ENCODE measurements at regions not wholly inside any gene's neighbourhood (a gene's known extent, or its start where the extent isn't known, plus 50 kb on each side); places are given as distances from the start of the nearest gene placed in this dataset.

DNA sequence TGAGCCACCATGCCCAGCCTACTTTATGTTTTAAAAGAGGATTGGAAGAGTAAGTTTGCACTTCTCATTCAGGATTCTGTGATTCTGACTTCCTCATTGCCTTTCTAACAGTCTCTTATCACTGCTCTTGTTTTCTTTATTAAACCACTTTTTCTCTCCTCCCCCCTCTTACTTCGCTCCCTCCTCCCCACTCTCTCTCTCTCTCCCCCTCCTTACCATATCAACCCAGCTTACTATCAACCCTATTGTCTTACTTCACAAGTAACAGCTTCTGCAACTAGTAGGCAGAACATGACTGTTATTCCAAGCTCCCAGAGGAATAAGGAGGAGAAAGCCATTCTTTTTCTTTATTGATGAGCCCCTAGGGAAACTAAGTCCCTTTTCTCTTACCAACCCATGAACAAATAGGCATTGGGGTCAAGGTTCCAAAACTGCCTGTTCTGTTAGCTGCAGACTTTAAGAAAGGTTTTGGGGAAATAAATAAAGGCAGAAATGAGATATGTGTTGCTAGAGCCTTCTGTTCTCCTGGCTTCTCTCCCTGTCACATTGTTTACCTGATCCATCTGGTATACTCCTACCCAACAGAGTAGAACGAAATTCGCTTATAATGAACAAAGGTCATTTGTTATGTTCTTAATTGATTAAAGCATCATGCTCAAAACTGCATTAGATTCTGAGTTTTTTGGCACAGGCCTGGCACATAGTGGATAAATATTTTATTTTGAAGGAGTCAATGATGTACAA lies 56.4 kb upstream of the RASGRP1 start:
- TF ChIP-seq, protein P1, sequence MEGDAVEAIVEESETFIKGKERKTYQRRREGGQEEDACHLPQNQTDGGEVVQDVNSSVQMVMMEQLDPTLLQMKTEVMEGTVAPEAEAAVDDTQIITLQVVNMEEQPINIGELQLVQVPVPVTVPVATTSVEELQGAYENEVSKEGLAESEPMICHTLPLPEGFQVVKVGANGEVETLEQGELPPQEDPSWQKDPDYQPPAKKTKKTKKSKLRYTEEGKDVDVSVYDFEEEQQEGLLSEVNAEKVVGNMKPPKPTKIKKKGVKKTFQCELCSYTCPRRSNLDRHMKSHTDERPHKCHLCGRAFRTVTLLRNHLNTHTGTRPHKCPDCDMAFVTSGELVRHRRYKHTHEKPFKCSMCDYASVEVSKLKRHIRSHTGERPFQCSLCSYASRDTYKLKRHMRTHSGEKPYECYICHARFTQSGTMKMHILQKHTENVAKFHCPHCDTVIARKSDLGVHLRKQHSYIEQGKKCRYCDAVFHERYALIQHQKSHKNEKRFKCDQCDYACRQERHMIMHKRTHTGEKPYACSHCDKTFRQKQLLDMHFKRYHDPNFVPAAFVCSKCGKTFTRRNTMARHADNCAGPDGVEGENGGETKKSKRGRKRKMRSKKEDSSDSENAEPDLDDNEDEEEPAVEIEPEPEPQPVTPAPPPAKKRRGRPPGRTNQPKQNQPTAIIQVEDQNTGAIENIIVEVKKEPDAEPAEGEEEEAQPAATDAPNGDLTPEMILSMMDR (IDR thresholded peaks at IDR 0.05) = no peak
- no peak for DNase-seq
- no peak overlapping the region for H3K27ac ChIP-seq
- WGBS, 3 donors = 45 to 54% (median 52%) methylated on average over 3 of the region's 3 CpGs
- no peaks in the 10 kb centered on the region for H3K9me3 ChIP-seq
- H3K36me3 ChIP-seq (ENCODE audit: insufficient read depth in 1 of 2, low read depth in 1 of 2) = no peaks in the 10 kb centered on the region
- H3K27me3 ChIP-seq (ENCODE audit: insufficient read depth in 3 of 3, low read length in 2 of 3) = peaks cover 0 to 2% (median 0%) of the 10 kb centered on the region in 3 donors
- H3K4me1 ChIP-seq = no peaks in the 10 kb centered on the region
- no peak overlapping the region for H3K4me3 ChIP-seq
- no peak for ATAC-seq
- intact Hi-C loops (cut with DNase I) = no loop called here

DNA sequence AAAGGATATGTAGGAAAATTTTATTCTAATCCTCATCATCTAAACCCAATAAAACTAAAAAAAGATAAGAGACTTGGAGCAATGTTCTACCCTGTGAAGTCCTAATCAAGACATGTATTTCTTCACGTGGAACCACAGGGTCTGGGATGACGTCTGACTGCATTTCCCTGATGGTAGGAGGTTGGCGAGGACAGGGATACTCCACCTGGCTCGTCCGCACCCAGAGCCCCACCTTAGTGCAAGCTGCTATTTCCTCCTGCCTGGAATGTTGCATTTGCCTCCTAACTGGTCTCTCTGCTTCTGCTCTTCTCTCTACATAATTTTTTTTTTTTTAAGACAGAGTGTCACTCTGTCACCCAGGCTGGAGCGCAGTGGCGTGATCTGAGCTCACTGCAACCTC lies 57.7 kb upstream of the RASGRP1 start:
- peaks cover 0 to 2% (median 0%) of the 10 kb centered on the region in 3 donors for H3K27me3 ChIP-seq (ENCODE audit: insufficient read depth in 3 of 3, low read length in 2 of 3)
- no peak for DNase-seq
- WGBS, 3 donors = 75 to 93% (median 85%) methylated on average over 7 of the region's 7 CpGs
- H3K36me3 ChIP-seq (ENCODE audit: insufficient read depth in 1 of 2, low read depth in 1 of 2) = no peaks in the 10 kb centered on the region
- no peak overlapping the region for H3K27ac ChIP-seq
- no peak for ATAC-seq
- TF ChIP-seq, protein P1 (IDR thresholded peaks at IDR 0.05) = no peak
- H3K4me1 ChIP-seq = no peaks in the 10 kb centered on the region
- H3K9me3 ChIP-seq = no peaks in the 10 kb centered on the region
- intact Hi-C loops (cut with DNase I) = no loop called here
- H3K4me3 ChIP-seq = no peak overlapping the region

DNA sequence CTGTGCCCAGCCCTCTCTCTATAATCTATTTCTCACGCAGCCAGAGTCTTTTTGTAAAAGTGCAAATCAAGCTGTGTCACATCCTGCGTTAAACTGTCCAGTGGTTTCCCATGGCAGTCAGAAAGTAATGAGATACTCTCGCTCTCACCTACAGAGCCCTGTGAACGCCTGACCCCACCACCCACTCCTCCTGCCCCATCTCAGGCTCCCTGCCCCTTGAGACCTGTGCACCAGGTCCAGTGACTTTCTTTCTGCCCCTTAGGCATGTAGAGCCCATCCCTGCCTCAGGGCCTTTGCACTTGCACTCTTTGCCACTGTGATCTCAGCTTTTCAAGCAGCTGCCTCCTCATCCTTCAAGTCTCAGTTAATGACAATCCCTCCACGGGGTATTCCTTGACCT lies 58.3 kb upstream of the RASGRP1 start:
- H3K9me3 ChIP-seq = no peaks in the 10 kb centered on the region
- 86 to 91% (median 88%) methylated on average over 5 of the region's 5 CpGs for WGBS, 3 donors
- H3K27ac ChIP-seq = no peak overlapping the region
- TF ChIP-seq, protein P1 (IDR thresholded peaks at IDR 0.05) = no peak
- no peak for DNase-seq
- no peak for ATAC-seq
- no peaks in the 10 kb centered on the region for H3K36me3 ChIP-seq (ENCODE audit: insufficient read depth in 1 of 2, low read depth in 1 of 2)
- peaks cover 0 to 2% (median 0%) of the 10 kb centered on the region in 3 donors for H3K27me3 ChIP-seq (ENCODE audit: insufficient read depth in 3 of 3, low read length in 2 of 3)
- no peaks in the 10 kb centered on the region for H3K4me1 ChIP-seq
- H3K4me3 ChIP-seq = no peak overlapping the region
- intact Hi-C loops (cut with DNase I) = no loop called here

DNA sequence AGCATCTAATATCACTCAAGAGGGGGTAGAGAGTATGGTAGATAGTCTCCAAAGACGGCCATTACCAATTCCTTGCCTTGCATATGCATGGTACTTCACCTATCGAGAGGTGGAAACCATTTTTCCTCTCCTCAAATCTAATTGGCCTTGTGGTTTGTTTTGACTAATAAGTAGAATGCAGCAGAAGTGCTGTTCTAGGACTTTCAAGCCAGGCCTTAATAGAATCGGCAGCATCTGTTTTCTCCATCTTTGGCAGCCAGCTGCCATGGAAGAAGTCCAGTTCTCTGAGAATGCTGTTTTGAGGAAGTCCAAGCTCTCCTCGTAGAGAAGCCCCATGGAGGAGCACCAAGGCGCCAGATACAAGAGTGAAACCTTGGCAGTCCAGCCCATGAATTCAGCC lies 59.1 kb upstream of the RASGRP1 start:
- Histone ChIP-seq H3K27ac (no peak overlapping the region), H3K27me3 (ENCODE audit: insufficient read depth in 3 of 3, low read length in 2 of 3) (no peaks in the 10 kb centered on the region), H3K36me3 (ENCODE audit: insufficient read depth in 1 of 2, low read depth in 1 of 2) (no peaks in the 10 kb centered on the region), H3K4me1 (no peaks in the 10 kb centered on the region), H3K9me3 (no peaks in the 10 kb centered on the region), H3K4me3 (no peak overlapping the region)
- 34 to 40% (median 34%) methylated on average over 5 of the region's 5 CpGs for WGBS, 3 donors
- intact Hi-C loops (cut with DNase I) = no loop called here
- peak in 1 of 2 donors; percentile 16 for DNase-seq
- TF ChIP-seq, protein P1 (IDR thresholded peaks at IDR 0.05) = no peak
- ATAC-seq = no peak
